D341Med (cell line): ENCODE measurements at regions not wholly inside any gene's neighbourhood (a gene's known extent, or its start where the extent isn't known, plus 50 kb on each side); places are given as distances from the start of the nearest gene placed in this dataset.
"Not testable (repeated sequence)": the region's sequence is repeated elsewhere in the genome, so short reads cannot be mapped to it uniquely, and the experiment has no call there.

Experiments
- DNase-seq: peaks from one replicate; pipeline ENCODE4 v3.0.0; 2012; ENCODE audit warnings: low spot score

- DNase-seq = no peak
These were observed 2144.2 kb upstream of the AGA start for GRCh38 chr4:179586460-179586859.

GRCh38 chr4:179595671-179596410 lies 2153.6 kb upstream of the AGA start:
- DNase-seq = no peak

- no peak for DNase-seq
These were observed 2154.4 kb upstream of the AGA start for GRCh38 chr4:179596621-179597020.

- no peak for DNase-seq
These were observed 2155.1 kb upstream of the AGA start for GRCh38 chr4:179597301-179597700.

- DNase-seq = no peak
These were observed 2159.4 kb upstream of the AGA start for GRCh38 chr4:179601671-179602070.

- no peak for DNase-seq
These were observed 2163.0 kb upstream of the AGA start for GRCh38 chr4:179605196-179605595.

- no peak for DNase-seq
These were observed 2164.8 kb upstream of the AGA start for GRCh38 chr4:179607003-179607402.

- DNase-seq = no peak
These were observed 2173.5 kb upstream of the AGA start for GRCh38 chr4:179615704-179616103.

- no peak for DNase-seq
These were observed 2176.7 kb upstream of the AGA start for GRCh38 chr4:179618966-179619365.

GRCh38 chr4:179624768-179625181 lies 2182.5 kb upstream of the AGA start:
- DNase-seq = no peak

- DNase-seq = no peak
These were observed 2183.2 kb upstream of the AGA start for GRCh38 chr4:179625406-179625805.

- DNase-seq = peak; percentile 33
These were observed 2184.4 kb upstream of the AGA start for GRCh38 chr4:179626687-179627086.

- no peak for DNase-seq
These were observed 2189.1 kb upstream of the AGA start for GRCh38 chr4:179631321-179631720.

- DNase-seq = no peak
These were observed 2192.6 kb upstream of the AGA start for GRCh38 chr4:179634862-179635261.

- DNase-seq = no peak
These were observed 2220.3 kb upstream of the AGA start for GRCh38 chr4:179662522-179662921.

GRCh38 chr4:179663641-179664429 lies 2221.6 kb upstream of the AGA start:
- no peak for DNase-seq

GRCh38 chr4:179664430-179665027 lies 2222.3 kb upstream of the AGA start:
- no peak for DNase-seq

- no peak for DNase-seq
These were observed 2224.0 kb upstream of the AGA start for GRCh38 chr4:179666226-179666625.

- no peak for DNase-seq
These were observed 2229.4 kb upstream of the AGA start for GRCh38 chr4:179671609-179672008.

- no peak for DNase-seq
These were observed 2236.0 kb upstream of the AGA start for GRCh38 chr4:179678093-179678814.

- not testable (repeated sequence) for DNase-seq
These were observed 2241.4 kb upstream of the AGA start for GRCh38 chr4:179683661-179684060.

- DNase-seq = no peak
These were observed 2250.0 kb upstream of the AGA start for GRCh38 chr4:179692222-179692621.
